H9 (cell line): ENCODE measurements at regions not wholly inside any gene's neighbourhood (a gene's known extent, or its start where the extent isn't known, plus 50 kb on each side); places are given as distances from the start of the nearest gene placed in this dataset.

Experiments used
- DNase-seq: peaks from one replicate; pipeline ENCODE4 v3.0.0-alpha.2; 2017
- H2AFZ ChIP-seq: one replicate; pipeline ENCODE4 v1.6.1; 2013; ENCODE audit warnings: mild to moderate bottlenecking, low read length, control low read depth, moderate library complexity
- H2AK5ac ChIP-seq: 2 replicates; pipeline ENCODE4 v1.6.1; 2013; ENCODE audit warnings: low read length, control low read depth, mixed read lengths; ENCODE audit not compliant: insufficient read length
- H2BK120ac ChIP-seq: one replicate; pipeline ENCODE4 v1.6.1; 2013; ENCODE audit warnings: low read depth, mild to moderate bottlenecking, low read length, control low read depth, inconsistent platforms; ENCODE audit not compliant: poor library complexity, severe bottlenecking
- H2BK12ac ChIP-seq: 2 replicates; pipeline ENCODE4 v1.6.1; 2013; ENCODE audit warnings: low read length, control low read depth, mixed read lengths, low read depth; ENCODE audit not compliant: insufficient read length
- H2BK15ac ChIP-seq: 2 replicates; pipeline ENCODE4 v1.6.1; 2013; ENCODE audit warnings: low read depth, low read length, control low read depth
- H2BK20ac ChIP-seq: one replicate; pipeline ENCODE4 v1.6.1; 2013; ENCODE audit warnings: low read depth, mild to moderate bottlenecking, low read length, control low read depth, inconsistent platforms; ENCODE audit not compliant: poor library complexity, severe bottlenecking
- H2BK5ac ChIP-seq: 2 replicates; pipeline ENCODE4 v1.6.1; 2013; ENCODE audit warnings: low read length, control low read depth, mixed read lengths; ENCODE audit not compliant: insufficient read length
- H3K14ac ChIP-seq: 2 replicates; pipeline ENCODE4 v1.6.1; 2013; ENCODE audit warnings: low read length, control low read depth; ENCODE audit not compliant: insufficient read depth
- H3K18ac ChIP-seq: 2 replicates; pipeline ENCODE4 v1.6.1; 2013; ENCODE audit warnings: low read depth, mild to moderate bottlenecking, mixed read lengths, low read length, control low read depth; ENCODE audit not compliant: insufficient read length
- H3K23ac ChIP-seq: 2 replicates; pipeline ENCODE4 v1.6.1; 2013; ENCODE audit warnings: low read length, control low read depth, mixed read lengths, low read depth; ENCODE audit not compliant: insufficient read length
- H3K23me2 ChIP-seq: 2 replicates; pipeline ENCODE4 v1.6.1; 2013; ENCODE audit warnings: low read depth, mild to moderate bottlenecking, mixed read lengths, low read length, control low read depth; ENCODE audit not compliant: insufficient read length, poor library complexity, severe bottlenecking
- H3K27ac ChIP-seq: 2 replicates; pipeline ENCODE4 v1.5.1; 2013; ENCODE audit warnings: low read length, control low read depth, mixed read lengths, low read depth; ENCODE audit not compliant: insufficient read length
- H3K27me3 ChIP-seq: 2 replicates; pipeline ENCODE4 v1.6.1; 2013; ENCODE audit warnings: low read length, control low read depth, inconsistent platforms; ENCODE audit not compliant: insufficient read depth
- H3K4ac ChIP-seq: 2 replicates; pipeline ENCODE4 v1.6.1; 2013; ENCODE audit warnings: low read depth, mild to moderate bottlenecking, control low read depth, inconsistent platforms, low read length, moderate library complexity
- H3K4me1 ChIP-seq: 2 replicates; pipeline ENCODE4 v1.6.1; 2013; ENCODE audit warnings: low read length, control low read depth, inconsistent platforms; ENCODE audit not compliant: insufficient read depth
- H3K4me2 ChIP-seq: 2 replicates; pipeline ENCODE4 v1.6.1; 2013; ENCODE audit warnings: low read length, control low read depth, mixed read lengths; ENCODE audit not compliant: insufficient read length, insufficient read depth
- H3K56ac ChIP-seq: 2 replicates; pipeline ENCODE4 v1.6.1; 2013; ENCODE audit warnings: low read depth, mild to moderate bottlenecking, mixed read lengths, low read length, control low read depth; ENCODE audit not compliant: insufficient read length
- H3K79me1 ChIP-seq: 2 replicates; pipeline ENCODE4 v1.6.1; 2013; ENCODE audit warnings: low read depth, mild to moderate bottlenecking, moderate library complexity, low read length, control low read depth, inconsistent platforms; ENCODE audit not compliant: insufficient read depth, poor library complexity, severe bottlenecking
- H3K79me2 ChIP-seq: 2 replicates; pipeline ENCODE4 v1.6.1; 2013; ENCODE audit warnings: low read length, control low read depth, inconsistent platforms; ENCODE audit not compliant: insufficient read depth
- H3K9ac ChIP-seq: 2 replicates; pipeline ENCODE4 v1.6.1; 2013; ENCODE audit warnings: low read length, control low read depth, mixed read lengths; ENCODE audit not compliant: insufficient read length; ENCODE audit errors: extremely low read depth
- H3K9me3 ChIP-seq: one replicate; pipeline ENCODE4 v1.6.1; 2013; ENCODE audit warnings: low read depth, low read length, inconsistent platforms; ENCODE audit not compliant: control insufficient read depth
- H3T11ph ChIP-seq: one replicate; pipeline ENCODE4 v1.6.1; 2013; ENCODE audit warnings: mild to moderate bottlenecking, low read length, control low read depth, inconsistent platforms
- H4K20me1 ChIP-seq: one replicate; pipeline ENCODE4 v1.6.1; 2013; ENCODE audit not compliant: control insufficient read depth, insufficient read length, insufficient read depth
- H4K5ac ChIP-seq: 2 replicates; pipeline ENCODE4 v1.6.1; 2013; ENCODE audit warnings: low read depth, mild to moderate bottlenecking, mixed read lengths, low read length, control low read depth; ENCODE audit not compliant: insufficient read length
- H4K8ac ChIP-seq: replicated peaks from 2 replicates; pipeline ENCODE4 v1.6.1; 2013; ENCODE audit warnings: low read length, control low read depth, mixed read lengths, low read depth; ENCODE audit not compliant: insufficient read length
- H4K91ac ChIP-seq: 2 replicates; pipeline ENCODE4 v1.6.1; 2013; ENCODE audit warnings: low read depth, mild to moderate bottlenecking, moderate library complexity, mixed read lengths, low read length, control low read depth; ENCODE audit not compliant: insufficient read length
- H3K27ac Mint-ChIP-seq, 3 experiments: 2 replicates in 2 of 3; 3 replicates in 1 of 3; pipeline ENCODE4 v1.8.0; 2020 to 2021; ENCODE audit warnings: mixed read lengths in 3 of 3, mild to moderate bottlenecking in 1 of 3, moderate library complexity in 1 of 3
- H3K27me3 Mint-ChIP-seq: 2 replicates; pipeline ENCODE4 v1.8.0; 2021; ENCODE audit warnings: low read depth, mild to moderate bottlenecking, moderate library complexity, mixed read lengths
- H3K36me3 Mint-ChIP-seq, 3 experiments: 2 replicates in 2 of 3; 3 replicates in 1 of 3; pipeline ENCODE4 v1.8.0; 2020 to 2021; ENCODE audit warnings: low read depth in 3 of 3, mixed read lengths in 3 of 3; ENCODE audit not compliant: insufficient read depth in 1 of 3
- H3K4me1 Mint-ChIP-seq, 2 experiments: 2 replicates each; pipeline ENCODE4 v1.8.0; 2020; ENCODE audit warnings: mixed read lengths in 2 of 2
- H3K4me3 Mint-ChIP-seq, 2 experiments: 2 replicates in 1 of 2; 3 replicates in 1 of 2; pipeline ENCODE4 v1.8.0; 2020 to 2021; ENCODE audit warnings: mild to moderate bottlenecking in 2 of 2, mixed read lengths in 2 of 2, moderate library complexity in 1 of 2
- H3K9me3 Mint-ChIP-seq, 2 experiments: 2 replicates in 1 of 2; 3 replicates in 1 of 2; pipeline ENCODE4 v1.8.0; 2020; ENCODE audit warnings: mild to moderate bottlenecking in 2 of 2, mixed read lengths in 2 of 2, moderate library complexity in 1 of 2
- WGBS: extraction: QIAGEN DNeasy Blood & Tissue Kit; methylation state at CpG from one replicate; pipeline ENCODE4 v1.1.7; 2013; ENCODE audit warnings: missing lambda C conversion rate, low lambda C conversion rate, mixed read lengths; ENCODE audit not compliant: insufficient read length; ENCODE audit errors: extremely low coverage; 5-methylcytosine and 5-hydroxymethylcytosine counted together
- TF ChIP-seq, protein P1 (sequence below): fragments of 200-600 bp; sonication (generic); conservative IDR thresholded peaks from 3 replicates; pipeline ENCODE4 v1.8.0; 2021; ENCODE audit warnings: antibody characterized with exemption, mild to moderate bottlenecking

DNA sequence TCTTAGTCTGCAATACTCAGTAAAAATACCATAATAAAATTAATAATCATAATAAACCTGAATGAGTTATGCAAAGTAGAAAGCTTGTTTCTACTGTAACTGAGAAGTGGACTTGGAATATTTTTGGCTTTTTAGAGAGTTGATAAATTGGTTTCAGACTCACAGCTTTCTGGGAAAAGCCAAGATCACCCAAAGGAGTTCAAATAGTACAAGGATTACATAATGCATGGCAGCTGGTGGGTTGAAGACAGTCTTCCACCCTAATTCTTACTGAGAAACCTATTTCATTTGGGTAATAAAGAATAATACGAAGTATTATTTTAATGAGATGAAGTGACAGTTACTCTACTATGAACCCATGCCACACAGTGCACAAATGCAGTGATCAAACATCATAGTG lies 139.4 kb upstream of the KLF12 start:
- no peaks in the 10 kb centered on the region for H3K4me1 Mint-ChIP-seq

More for the DNA sequence above, 139.4 kb upstream of the KLF12 start:
- Histone ChIP-seq H3K27me3 (no peaks in the 10 kb centered on the region), H4K8ac (no peak overlapping the region), H4K5ac (no peak overlapping the region), H3K18ac (no peak overlapping the region), H3K9ac (no peak overlapping the region), H2BK12ac (no peak overlapping the region), H2AFZ (no peak overlapping the region), H4K20me1 (no peaks in the 10 kb centered on the region), H3K9me3 (no peaks in the 10 kb centered on the region), H3K27ac (no peak overlapping the region), H3K23ac (no peak overlapping the region), H2BK20ac (no peak overlapping the region), H2BK15ac (no peak overlapping the region), H3K56ac (no peak overlapping the region), H3K4me2 (no peak overlapping the region), H2AK5ac (no peak overlapping the region), H2BK120ac (no peak overlapping the region), H3K23me2 (no peaks in the 10 kb centered on the region), H4K91ac (no peak overlapping the region), H3K79me2 (no peaks in the 10 kb centered on the region), H3K4me1 (no peaks in the 10 kb centered on the region), H2BK5ac (no peak overlapping the region), H3K79me1 (no peaks in the 10 kb centered on the region), H3T11ph (no peak overlapping the region), H3K4ac (no peak overlapping the region), H3K14ac (no peak overlapping the region)
- WGBS = no CpG with 5 or more reads among the region's 1 CpG
- peaks cover 4 to 5% of the 10 kb centered on the region in 2 experiments; a peak in 3 of 5 replicates for H3K9me3 Mint-ChIP-seq
- TF ChIP-seq, protein P1, sequence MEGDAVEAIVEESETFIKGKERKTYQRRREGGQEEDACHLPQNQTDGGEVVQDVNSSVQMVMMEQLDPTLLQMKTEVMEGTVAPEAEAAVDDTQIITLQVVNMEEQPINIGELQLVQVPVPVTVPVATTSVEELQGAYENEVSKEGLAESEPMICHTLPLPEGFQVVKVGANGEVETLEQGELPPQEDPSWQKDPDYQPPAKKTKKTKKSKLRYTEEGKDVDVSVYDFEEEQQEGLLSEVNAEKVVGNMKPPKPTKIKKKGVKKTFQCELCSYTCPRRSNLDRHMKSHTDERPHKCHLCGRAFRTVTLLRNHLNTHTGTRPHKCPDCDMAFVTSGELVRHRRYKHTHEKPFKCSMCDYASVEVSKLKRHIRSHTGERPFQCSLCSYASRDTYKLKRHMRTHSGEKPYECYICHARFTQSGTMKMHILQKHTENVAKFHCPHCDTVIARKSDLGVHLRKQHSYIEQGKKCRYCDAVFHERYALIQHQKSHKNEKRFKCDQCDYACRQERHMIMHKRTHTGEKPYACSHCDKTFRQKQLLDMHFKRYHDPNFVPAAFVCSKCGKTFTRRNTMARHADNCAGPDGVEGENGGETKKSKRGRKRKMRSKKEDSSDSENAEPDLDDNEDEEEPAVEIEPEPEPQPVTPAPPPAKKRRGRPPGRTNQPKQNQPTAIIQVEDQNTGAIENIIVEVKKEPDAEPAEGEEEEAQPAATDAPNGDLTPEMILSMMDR = no peak
- peaks cover 0 to 3% (median 2%) of the 10 kb centered on the region in 3 experiments; a peak in 2 of 7 replicates for H3K36me3 Mint-ChIP-seq
- no peak overlapping the region for H3K27ac Mint-ChIP-seq
- no peak overlapping the region for H3K4me3 Mint-ChIP-seq
- no peaks in the 10 kb centered on the region for H3K27me3 Mint-ChIP-seq
- no peak for DNase-seq
